NB4 (cell line): ENCODE measurements at regions not wholly inside any gene's neighbourhood (a gene's known extent, or its start where the extent isn't known, plus 50 kb on each side); places are given as distances from the start of the nearest gene placed in this dataset.

Experiments
- DNase-seq: peaks from one replicate; pipeline ENCODE4 v3.0.0; 2010; ENCODE audit warnings: low read depth
- H3K4me3 ChIP-seq: one replicate; pipeline ENCODE4 v1.5.1; 2011; ENCODE audit warnings: mild to moderate bottlenecking, low read depth, low read length, moderate library complexity
- CTCF ChIP-seq: IDR thresholded peaks from one replicate; pipeline ENCODE4 v1.5.1; 2012; ENCODE audit warnings: low read depth, low read length
- MAX ChIP-seq: IDR thresholded peaks from 2 replicates; pipeline ENCODE4 v1.6.1; 2011; ENCODE audit warnings: low read depth, low read length
- MYC ChIP-seq: IDR thresholded peaks from 2 replicates; pipeline ENCODE4 v1.6.1; 2011; ENCODE audit warnings: low read depth, low read length
- POLR2A ChIP-seq: IDR thresholded peaks from 2 replicates; pipeline ENCODE4 v1.6.1; 2011; ENCODE audit warnings: mild to moderate bottlenecking; ENCODE audit not compliant: insufficient read length; ENCODE audit errors: extremely low read depth

GRCh38 chr11:91854780-91855179 lies 369.8 kb upstream of the FAT3 start:
- H3K4me3 ChIP-seq, result no peak overlapping the region
- no peak for DNase-seq
- no peak for TF ChIP-seq CTCF
- no peak for TF ChIP-seq MAX
- no peak for TF ChIP-seq POLR2A

DNA sequence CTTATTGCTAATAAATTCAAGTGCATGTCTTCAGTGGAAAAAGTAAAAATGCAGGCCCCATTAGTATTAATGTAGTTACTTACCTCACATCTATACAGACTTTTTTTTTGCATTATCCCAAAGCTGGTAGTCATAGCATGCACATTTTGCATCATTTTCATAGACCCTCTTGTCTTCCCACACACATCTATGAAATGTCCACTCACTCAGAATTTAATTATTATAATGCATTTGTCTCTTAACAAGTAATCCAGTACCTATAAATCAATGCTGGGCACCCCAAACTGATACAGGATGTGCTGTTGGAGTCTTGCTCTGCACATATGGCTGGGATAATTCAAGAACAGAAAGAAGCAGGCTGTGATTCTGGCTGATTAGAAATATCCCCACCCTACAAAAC lies 370.4 kb upstream of the FAT3 start:
- TF ChIP-seq MAX (no peak), CTCF (no peak), POLR2A (no peak), MYC (no peak)
- DNase-seq, result no peak
- H3K4me3 ChIP-seq, result no peak overlapping the region

DNA sequence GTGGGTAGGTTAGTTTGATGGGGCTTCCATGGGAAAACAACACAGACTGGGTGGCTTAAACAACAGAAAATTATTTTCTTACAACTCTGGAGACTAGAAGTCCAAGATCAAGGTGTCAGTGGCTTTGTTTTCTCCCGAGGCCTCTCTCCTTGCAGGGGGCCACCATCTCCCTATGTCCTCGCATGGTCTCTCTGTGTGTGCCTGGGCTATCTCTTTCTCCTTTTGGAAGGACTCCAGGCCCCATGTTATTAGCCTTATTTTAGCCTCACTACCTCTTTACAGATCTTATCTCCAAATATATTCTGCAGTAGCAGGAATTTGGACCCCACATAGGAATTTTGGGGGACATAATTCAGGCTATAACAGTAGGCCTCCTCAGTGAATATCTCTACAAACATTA lies 372.7 kb upstream of the FAT3 start:
- H3K4me3 ChIP-seq, result no peak overlapping the region
- no peak for DNase-seq
- TF ChIP-seq POLR2A (no peak), MAX (no peak), MYC (no peak), CTCF (no peak)

- no peak overlapping the region for H3K4me3 ChIP-seq
- TF ChIP-seq CTCF, result no peak
- TF ChIP-seq POLR2A, result no peak
- DNase-seq, result no peak
Measured at GRCh38 chr11:91850533-91851275, 373.9 kb upstream of the FAT3 start.

DNA sequence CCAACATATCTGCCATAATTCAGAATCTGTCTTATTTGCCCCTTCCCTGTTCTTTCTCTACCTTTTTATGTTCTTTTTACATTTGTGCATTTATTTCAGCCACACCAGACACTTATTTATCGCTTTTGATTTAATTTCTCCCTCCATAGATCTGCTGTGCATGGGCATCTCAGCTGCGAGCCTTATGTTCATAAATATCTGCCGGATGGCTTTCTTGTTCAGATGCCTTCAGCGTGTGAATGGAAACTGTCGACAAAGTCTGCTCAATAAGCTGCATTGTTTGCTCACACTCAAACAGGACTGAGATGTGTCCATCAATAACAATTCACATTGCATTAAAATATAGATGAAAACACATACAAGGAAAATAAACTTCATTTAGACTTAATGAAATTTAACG lies 374.6 kb upstream of the FAT3 start:
- TF ChIP-seq MYC, result no peak
- no peak for TF ChIP-seq MAX
- no peak for TF ChIP-seq POLR2A
- TF ChIP-seq CTCF, result no peak
- H3K4me3 ChIP-seq, result no peak overlapping the region
- no peak for DNase-seq

GRCh38 chr11:91846649-91847048 lies 378.0 kb upstream of the FAT3 start:
- no peak for DNase-seq
- no peak for TF ChIP-seq POLR2A
- TF ChIP-seq MYC, result no peak
- TF ChIP-seq CTCF, result no peak
- TF ChIP-seq MAX, result no peak
- no peak overlapping the region for H3K4me3 ChIP-seq
